Liver (tissue), 3 donors: ENCODE measurements at regions not wholly inside any gene's neighbourhood (a gene's known extent, or its start where the extent isn't known, plus 50 kb on each side); places are given as distances from the start of the nearest gene placed in this dataset.

ENCODE experiments used
- CTCF ChIP-seq: fragments of 150-350 bp; IDR thresholded peaks from 2 replicates; pipeline ENCODE4 v1.5.1; 2017; ENCODE audit warnings: improper control_type of control experiment, low read depth, low read length; ENCODE audit not compliant: missing input control
- JUND ChIP-seq, 2 donors: IDR thresholded peaks; 2 replicates each; pipeline ENCODE4 v1.6.1; 2016; ENCODE audit warnings: antibody characterized with exemption in 2 of 2
- NR2F2 ChIP-seq: IDR thresholded peaks from 2 replicates; pipeline ENCODE4 v1.6.1; 2016; ENCODE audit warnings: antibody characterized with exemption
- SP1 ChIP-seq: IDR thresholded peaks from 2 replicates; pipeline ENCODE4 v1.6.1; 2018; ENCODE audit warnings: antibody characterized with exemption, mild to moderate bottlenecking
- TAF1 ChIP-seq: conservative IDR thresholded peaks from 2 replicates; pipeline ENCODE4 v1.6.1; 2016; ENCODE audit warnings: antibody characterized with exemption, mild to moderate bottlenecking
- YY1 ChIP-seq: IDR thresholded peaks from 2 replicates; pipeline ENCODE4 v1.6.1; 2016; ENCODE audit warnings: antibody characterized with exemption, mild to moderate bottlenecking
- ZBTB33 ChIP-seq: IDR thresholded peaks from 2 replicates; pipeline ENCODE4 v1.6.1; 2016; ENCODE audit warnings: antibody characterized with exemption
- donor health status: healthy.
- donor health status: healthy.

- TF ChIP-seq CTCF (no peak), SP1 (no peak), TAF1 (no peak), ZBTB33 (no peak), YY1 (no peak), NR2F2 (no peak), JUND (IDR thresholded peaks at IDR 0.05) (no peak)
Observed at GRCh38 chr1:14377386-14377785, 221.1 kb upstream of the KAZN start.
